HG02981 (cell line): ENCODE measurements at regions not wholly inside any gene's neighbourhood (a gene's known extent, or its start where the extent isn't known, plus 50 kb on each side); places are given as distances from the start of the nearest gene placed in this dataset.
"Not testable (repeated sequence)": the region's sequence is repeated elsewhere in the genome, so short reads cannot be mapped to it uniquely, and the experiment has no call there.

Source experiments
- ATAC-seq: cut with Tn5 transposase; IDR thresholded peaks from one replicate; pipeline ENCODE4 v1.9.1; 2021; ENCODE audit warnings: mild to moderate bottlenecking, moderate library complexity; ENCODE audit not compliant: unreplicated experiment

DNA sequence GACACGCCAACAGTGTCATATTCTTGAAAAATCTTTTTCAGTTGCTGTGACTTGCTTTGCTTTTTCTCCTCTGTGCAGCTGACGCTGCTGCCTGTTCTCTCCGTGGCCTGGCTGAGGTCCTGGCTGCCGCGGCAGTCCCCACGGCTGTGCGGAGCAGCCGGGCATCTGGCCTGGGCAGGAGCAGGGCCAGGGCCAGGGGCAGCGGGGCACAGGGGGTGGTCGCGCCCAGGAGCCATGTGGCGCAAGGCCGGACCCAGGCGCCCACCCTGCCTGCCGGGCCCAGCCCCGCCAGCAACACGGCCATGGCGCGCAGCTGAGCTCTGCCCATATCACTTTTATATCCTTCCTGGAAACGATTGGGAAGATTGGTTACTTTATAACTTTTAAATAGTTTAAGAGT lies 109.4 kb upstream of the ACBD5 start:
- no peak for ATAC-seq

- ATAC-seq: not testable (repeated sequence)
Measured at GRCh38 chr10:27347827-27348207, 107.2 kb upstream of the ACBD5 start.

GRCh38 chr10:27345455-27345920 lies 104.9 kb upstream of the ACBD5 start:
- ATAC-seq: no peak

- ATAC-seq: no peak
Measured at GRCh38 chr10:27344568-27345454, 104.2 kb upstream of the ACBD5 start.

DNA sequence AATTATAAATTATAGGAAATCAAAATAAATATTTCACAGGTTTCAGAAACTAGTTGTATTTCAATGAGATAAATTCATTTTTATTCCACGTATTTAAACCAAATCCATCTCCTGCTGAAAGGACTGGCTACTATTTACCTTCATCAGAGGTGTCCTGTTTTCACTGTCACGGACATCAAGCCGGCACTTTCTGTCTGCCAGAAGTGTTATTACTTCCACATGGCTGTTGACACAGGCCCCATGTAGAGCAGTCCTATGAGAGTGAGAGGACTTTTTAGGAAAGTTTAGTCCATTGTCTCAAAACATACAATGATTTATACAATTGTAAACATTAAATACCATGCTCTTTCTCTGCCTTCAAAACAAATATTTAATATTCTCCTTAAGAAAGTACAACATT lies 100.4 kb upstream of the ACBD5 start:
- ATAC-seq: no peak

GRCh38 chr10:27335246-27335645 lies 94.6 kb upstream of the ACBD5 start:
- not testable (repeated sequence) for ATAC-seq

- no peak for ATAC-seq
Measured at GRCh38 chr10:27330074-27330473, 89.5 kb upstream of the ACBD5 start.

- no peak for ATAC-seq
Measured at GRCh38 chr10:27328946-27329345, 88.3 kb upstream of the ACBD5 start.

DNA sequence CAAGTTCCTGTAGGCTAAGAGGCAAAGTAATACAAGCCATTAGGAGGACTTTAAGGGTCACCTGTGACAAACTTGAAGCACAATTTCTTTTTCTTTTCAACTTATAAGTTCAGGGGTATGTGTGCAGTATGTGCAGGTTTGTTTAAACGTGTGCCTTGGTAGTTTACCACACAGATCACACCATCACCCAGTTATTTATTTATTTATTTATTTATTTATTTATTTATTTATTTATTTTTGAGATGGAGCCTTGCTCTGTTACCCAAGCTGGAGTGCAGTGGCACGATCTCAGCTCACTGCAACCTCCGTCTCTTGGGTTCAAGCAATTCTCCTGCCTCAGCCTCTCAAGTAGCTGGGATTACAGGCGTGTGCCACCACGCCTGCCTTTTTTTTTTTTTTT lies 86.2 kb upstream of the ACBD5 start:
- not testable (repeated sequence) for ATAC-seq

DNA sequence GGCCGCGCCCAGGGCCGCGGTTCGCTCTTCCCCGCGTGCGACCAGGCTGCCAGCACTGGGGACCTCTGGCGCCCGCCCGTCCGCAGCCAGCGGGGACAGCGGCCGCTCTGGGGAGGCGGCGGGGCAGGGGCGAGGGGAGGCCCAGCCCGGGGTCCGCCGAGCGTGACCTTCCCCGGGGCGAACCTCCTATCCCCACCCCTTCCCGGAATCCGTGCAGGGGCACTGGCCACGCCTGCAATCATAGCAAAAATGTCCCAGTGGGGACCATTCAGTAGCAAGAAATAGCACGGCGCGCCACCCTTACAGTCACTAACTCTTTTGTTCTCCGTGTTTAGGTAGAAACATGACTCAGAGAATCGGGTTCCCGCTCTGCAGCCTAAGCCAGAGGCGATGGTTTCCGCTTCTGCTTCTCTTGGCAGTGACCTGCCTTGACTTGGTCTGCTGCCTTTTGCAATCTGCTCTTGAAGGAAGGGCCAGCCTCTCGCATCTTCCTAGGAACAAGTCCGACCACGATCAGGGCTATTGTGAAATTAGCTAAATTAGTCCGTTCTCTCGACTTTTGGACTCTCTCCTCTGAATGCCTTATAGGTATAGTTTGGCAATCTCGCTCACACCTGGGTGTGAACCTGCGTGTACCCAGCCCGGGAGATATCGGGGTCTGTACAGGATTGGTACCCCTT lies 79.3 kb upstream of the ACBD5 start:
- peak; percentile 71 for ATAC-seq

GRCh38 chr10:27319139-27319538 lies 78.5 kb upstream of the ACBD5 start:
- not testable (repeated sequence) for ATAC-seq

GRCh38 chr10:27315082-27315481 lies 74.5 kb upstream of the ACBD5 start:
- not testable (repeated sequence) for ATAC-seq

- not testable (repeated sequence) for ATAC-seq
Measured at GRCh38 chr10:27313586-27313985, 73.0 kb upstream of the ACBD5 start.

- ATAC-seq: no peak
Measured at GRCh38 chr10:27312854-27313253, 72.3 kb upstream of the ACBD5 start.

DNA sequence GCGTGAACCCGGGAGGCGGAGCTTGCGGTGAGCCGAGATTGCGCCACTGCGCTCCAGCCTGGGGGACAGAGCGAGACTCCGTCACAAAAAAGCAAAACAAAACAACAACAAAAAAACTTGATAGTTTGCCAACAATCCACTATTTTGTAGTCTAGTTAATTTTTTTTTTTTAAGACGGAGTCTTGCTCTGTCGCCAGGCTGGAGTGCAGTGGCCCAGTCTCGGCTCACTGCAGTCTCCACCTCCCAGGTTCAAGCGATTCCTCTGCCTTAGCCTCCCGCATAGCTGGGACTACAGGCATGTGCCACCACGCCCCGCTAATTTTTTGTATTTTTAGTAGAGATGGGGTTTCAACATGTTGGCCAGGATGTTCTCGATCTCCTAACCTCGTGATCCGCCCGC lies 71.2 kb upstream of the ACBD5 start:
- not testable (repeated sequence) for ATAC-seq

GRCh38 chr10:27298522-27298850 lies 57.9 kb upstream of the ACBD5 start:
- ATAC-seq: not testable (repeated sequence)

- ATAC-seq: no peak
Measured at GRCh38 chr10:27297844-27298521, 57.4 kb upstream of the ACBD5 start.

- not testable (repeated sequence) for ATAC-seq
Measured at GRCh38 chr10:27296285-27296684, 55.7 kb upstream of the ACBD5 start.

- peak; percentile 80 for ATAC-seq
Measured at GRCh38 chr10:27291253-27291895, 50.8 kb upstream of the ACBD5 start.
